Right cardiac atrium (tissue), 5 donors: ENCODE measurements at regions not wholly inside any gene's neighbourhood (a gene's known extent, or its start where the extent isn't known, plus 50 kb on each side); places are given as distances from the start of the nearest gene placed in this dataset.
A peak's percentile ranks its signal among the peaks of the same experiment; 100 is the strongest.

Source experiments
- ATAC-seq, 2 donors: fragments of 200-7000 bp; cut with Tn5 transposase; one replicate each; pipeline versions ENCODE4 v1.8.0 to v1.9.1; 2020; ENCODE audit warnings: moderate library complexity in 2 of 2, mild to moderate bottlenecking in 1 of 2
- DNase-seq, 3 donors: peaks; one replicate each; pipeline ENCODE4 v3.0.0-alpha.2; 2020
- H3K27ac ChIP-seq: one replicate; pipeline ENCODE4 v1.5.1; 2013; ENCODE audit warnings: mild to moderate bottlenecking, low read length, control low read depth, moderate library complexity
- H3K27me3 ChIP-seq: one replicate; pipeline ENCODE4 v1.6.1; 2013; ENCODE audit not compliant: control insufficient read depth, insufficient read depth
- H3K4me1 ChIP-seq: one replicate; pipeline ENCODE4 v1.6.1; 2013; ENCODE audit warnings: low read length; ENCODE audit not compliant: control insufficient read depth, insufficient read depth
- H3K4me3 ChIP-seq: one replicate; pipeline ENCODE4 v1.5.1; 2013; ENCODE audit warnings: low read length, control low read depth
- H3K9me3 ChIP-seq: one replicate; pipeline ENCODE4 v1.6.1; 2013; ENCODE audit warnings: low read length; ENCODE audit not compliant: control insufficient read depth
- WGBS: extraction: QIAGEN DNeasy Blood & Tissue Kit; methylation state at CpG from one replicate; pipeline ENCODE4 v1.1.7; 2013; 5-methylcytosine and 5-hydroxymethylcytosine counted together
- intact Hi-C, 4 donors: fragments of 100-400 bp; cut with DNase I; formaldehyde crosslinking; loops; one replicate each; pipeline versions ENCODE4 v1.11.0 to v1.14.0; 2022 to 2023
- donor health status: healthy with polysubstance abuse.
- donor health status: DM: no; HTN: yes; CAD: no.
- donor health status: DM: no; HTN: no; CAD: no.
- donor health status: DM: no; HTN: yes; CAD: no; lungs with severe emphysema.
- donor health status: DM: yes; HTN: yes; CAD: no.

GRCh38 chr7:123351516-123352505, 152.0 kb upstream of the SLC13A1 start:
- ATAC-seq (no peak), DNase-seq (no peak)
- intact Hi-C loops = no loop called here
- no peak overlapping the region for H3K4me3 ChIP-seq
- no peaks in the 10 kb centered on the region for H3K27me3 ChIP-seq
- H3K27ac ChIP-seq = no peak overlapping the region
- 77% methylated on average over 7 of the region's 7 CpGs for WGBS
- no peaks in the 10 kb centered on the region for H3K4me1 ChIP-seq
- H3K9me3 ChIP-seq = no peaks in the 10 kb centered on the region

- ATAC-seq (no peak), DNase-seq (no peak)
- WGBS = 91% methylated on average over 3 of the region's 3 CpGs
- Histone ChIP-seq H3K4me1 (no peaks in the 10 kb centered on the region), H3K27me3 (no peaks in the 10 kb centered on the region), H3K27ac (no peak overlapping the region), H3K4me3 (no peak overlapping the region), H3K9me3 (no peaks in the 10 kb centered on the region)
- intact Hi-C loops = no loop called here
Measured at GRCh38 chr7:123351027-123351426, 151.3 kb upstream of the SLC13A1 start.

- DNase-seq = no peak
- Histone ChIP-seq H3K27ac (no peak overlapping the region), H3K9me3 (no peaks in the 10 kb centered on the region), H3K4me1 (no peaks in the 10 kb centered on the region), H3K27me3 (no peaks in the 10 kb centered on the region), H3K4me3 (no peak overlapping the region)
- intact Hi-C loops = no loop called here
- 46% methylated on average over 1 of the region's 1 CpG for WGBS
- ATAC-seq = no peak
Measured at GRCh38 chr7:123348690-123349089, 148.9 kb upstream of the SLC13A1 start.

- Histone ChIP-seq H3K9me3 (no peaks in the 10 kb centered on the region), H3K27ac (no peak overlapping the region), H3K4me3 (no peak overlapping the region), H3K4me1 (no peaks in the 10 kb centered on the region), H3K27me3 (no peaks in the 10 kb centered on the region)
- ATAC-seq = no peak
- intact Hi-C loops = no loop called here
- no peak for DNase-seq
Measured at GRCh38 chr7:123346766-123347165, 147.0 kb upstream of the SLC13A1 start.

GRCh38 chr7:123343611-123344010, 143.8 kb upstream of the SLC13A1 start:
- 77% methylated on average over 1 of the region's 1 CpG for WGBS
- ATAC-seq (no peak), DNase-seq (no peak)
- Histone ChIP-seq H3K27me3 (no peaks in the 10 kb centered on the region), H3K4me3 (no peak overlapping the region), H3K27ac (no peak overlapping the region), H3K9me3 (no peaks in the 10 kb centered on the region), H3K4me1 (no peaks in the 10 kb centered on the region)
- intact Hi-C loops = no loop called here

- 87% methylated on average over 1 of the region's 1 CpG for WGBS
- H3K4me3 ChIP-seq = no peak overlapping the region
Measured at GRCh38 chr7:123341102-123341501, 141.3 kb upstream of the SLC13A1 start.

GRCh38 chr7:123338688-123339087, 138.9 kb upstream of the SLC13A1 start:
- Histone ChIP-seq H3K27me3 (no peaks in the 10 kb centered on the region), H3K4me3 (no peak overlapping the region), H3K9me3 (no peaks in the 10 kb centered on the region), H3K4me1 (no peaks in the 10 kb centered on the region), H3K27ac (no peak overlapping the region)
- DNase-seq = no peak
- ATAC-seq = no peak
- intact Hi-C loops = no loop called here

More at GRCh38 chr7:123341102-123341501, 141.3 kb upstream of the SLC13A1 start:
- Histone ChIP-seq H3K9me3 (no peaks in the 10 kb centered on the region), H3K27ac (no peak overlapping the region), H3K4me1 (no peaks in the 10 kb centered on the region), H3K27me3 (no peaks in the 10 kb centered on the region)
- no peak for DNase-seq
- ATAC-seq = no peak
- intact Hi-C loops = no loop called here

GRCh38 chr7:123329988-123330643, 130.3 kb upstream of the SLC13A1 start:
- ATAC-seq = no peak
- 84% methylated on average over 4 of the region's 4 CpGs for WGBS
- H3K9me3 ChIP-seq = no peaks in the 10 kb centered on the region
- DNase-seq = peak in 1 of 3 donors; percentile 24
- H3K27ac ChIP-seq = no peak overlapping the region
- intact Hi-C loops = no loop called here
- H3K27me3 ChIP-seq = no peaks in the 10 kb centered on the region
- H3K4me1 ChIP-seq = no peaks in the 10 kb centered on the region
- H3K4me3 ChIP-seq = no peak overlapping the region

GRCh38 chr7:123327661-123328060, 127.9 kb upstream of the SLC13A1 start:
- Histone ChIP-seq H3K4me1 (no peaks in the 10 kb centered on the region), H3K27me3 (no peaks in the 10 kb centered on the region), H3K9me3 (no peaks in the 10 kb centered on the region), H3K4me3 (no peak overlapping the region), H3K27ac (no peak overlapping the region)
- intact Hi-C loops = no loop called here
- DNase-seq (no peak), ATAC-seq (no peak)
- 83% methylated on average over 1 of the region's 1 CpG for WGBS

DNA sequence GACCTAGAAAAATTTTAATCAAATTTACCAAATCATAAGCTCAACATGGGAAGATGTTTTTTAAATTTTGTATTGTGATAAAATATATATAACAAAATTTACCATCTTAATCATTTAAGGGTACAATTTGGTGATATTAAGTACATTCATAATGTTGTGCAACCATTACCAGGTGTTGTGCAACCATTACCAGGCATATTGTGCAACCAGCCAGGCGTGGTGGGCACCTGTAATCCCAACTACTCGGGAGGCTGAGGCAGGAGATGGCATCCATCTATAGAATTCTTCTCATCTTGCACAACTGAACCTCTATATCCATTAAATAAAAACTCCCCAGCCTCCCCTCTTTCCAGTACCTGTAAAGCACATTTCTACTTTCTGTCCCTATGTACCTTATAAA, 124.5 kb upstream of the SLC13A1 start:
- H3K27ac ChIP-seq = no peak overlapping the region
- ATAC-seq (no peak), DNase-seq (no peak)
- no peaks in the 10 kb centered on the region for H3K27me3 ChIP-seq
- H3K4me3 ChIP-seq = no peak overlapping the region
- 62% methylated on average over 2 of the region's 2 CpGs for WGBS
- H3K4me1 ChIP-seq = no peaks in the 10 kb centered on the region
- H3K9me3 ChIP-seq = no peaks in the 10 kb centered on the region
- intact Hi-C loops = no loop called here

DNA sequence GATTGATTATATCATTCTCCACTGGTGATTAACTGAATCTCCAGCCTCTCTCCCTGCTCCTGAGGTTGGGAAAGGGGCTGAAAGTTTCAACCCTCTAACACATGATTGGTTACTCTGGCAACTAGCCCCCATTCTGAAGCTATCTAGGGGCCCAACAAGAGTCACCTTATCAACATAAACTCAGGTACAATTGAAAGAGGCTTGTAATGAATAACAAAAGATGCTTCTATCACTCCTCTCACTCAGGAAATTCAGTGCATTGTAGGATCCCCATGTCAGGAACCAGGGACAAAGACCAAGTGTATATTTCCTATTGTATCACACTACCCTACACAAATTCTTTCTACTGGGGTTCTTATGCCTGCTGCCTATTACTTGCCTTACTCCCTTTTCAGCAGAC, 123.9 kb upstream of the SLC13A1 start:
- ATAC-seq (no peak), DNase-seq (no peak)
- H3K4me3 ChIP-seq = no peak overlapping the region
- H3K27me3 ChIP-seq = no peaks in the 10 kb centered on the region
- no peak overlapping the region for H3K27ac ChIP-seq
- intact Hi-C loops = no loop called here
- H3K4me1 ChIP-seq = no peaks in the 10 kb centered on the region
- no peaks in the 10 kb centered on the region for H3K9me3 ChIP-seq
